ENCODE measurements at regions not wholly inside any gene's neighbourhood (a gene's known extent, or its start where the extent isn't known, plus 50 kb on each side); places are given as distances from the start of the nearest gene placed in this dataset.
"Not testable (repeated sequence)": the region's sequence is repeated elsewhere in the genome, so short reads cannot be mapped to it uniquely, and the experiment has no call there.

- TF ChIP-seq CTCF (IDR thresholded peaks at IDR 0.05) = no peak
- H3K27me3 ChIP-seq = no peaks in the 10 kb centered on the region
- H3K36me3 ChIP-seq = no peaks in the 10 kb centered on the region
- no peak overlapping the region for H3K27ac ChIP-seq
- no peak overlapping the region for H3K9ac ChIP-seq (ENCODE audit: low read depth in 2 of 2, low read length in 2 of 2)
- intact Hi-C loops (cut with DNase I) = no loop called here
- H3K9me3 ChIP-seq = no peaks in the 10 kb centered on the region
- no peaks in the 10 kb centered on the region for H3K4me1 ChIP-seq
- no peak overlapping the region for H3K4me3 ChIP-seq
- DNase-seq = no peak
These were observed 270.7 kb upstream of the DIO3 start for GRCh38 chr14:101290611-101291010.

GRCh38 chr14:101291390-101291789, 269.9 kb upstream of the DIO3 start:
- TF ChIP-seq CTCF (IDR thresholded peaks at IDR 0.05) = no peak
- DNase-seq = no peak
- Histone ChIP-seq H3K27ac (no peak overlapping the region), H3K27me3 (no peaks in the 10 kb centered on the region), H3K9me3 (no peaks in the 10 kb centered on the region), H3K4me3 (no peak overlapping the region), H3K4me1 (no peaks in the 10 kb centered on the region), H3K36me3 (no peaks in the 10 kb centered on the region), H3K9ac (ENCODE audit: low read depth in 2 of 2, low read length in 2 of 2) (no peak overlapping the region)
- intact Hi-C loops (cut with DNase I) = no loop called here

- TF ChIP-seq CTCF (IDR thresholded peaks at IDR 0.05) = no peak
- no peaks in the 10 kb centered on the region for H3K27me3 ChIP-seq
- H3K27ac ChIP-seq = no peak overlapping the region
- no peak for DNase-seq
- intact Hi-C loops (cut with DNase I) = no loop called here
- no peak overlapping the region for H3K4me3 ChIP-seq
- no peaks in the 10 kb centered on the region for H3K4me1 ChIP-seq
- H3K9me3 ChIP-seq = no peaks in the 10 kb centered on the region
- no peaks in the 10 kb centered on the region for H3K36me3 ChIP-seq
- H3K9ac ChIP-seq (ENCODE audit: low read depth in 2 of 2, low read length in 2 of 2) = no peak overlapping the region
These were observed 268.8 kb upstream of the DIO3 start for GRCh38 chr14:101292448-101292847.

GRCh38 chr14:101293605-101294004, 267.7 kb upstream of the DIO3 start:
- H3K27me3 ChIP-seq = no peaks in the 10 kb centered on the region
- no peak overlapping the region for H3K4me3 ChIP-seq
- no peak for TF ChIP-seq CTCF (IDR thresholded peaks at IDR 0.05)
- intact Hi-C loops (cut with DNase I) = no loop called here
- H3K36me3 ChIP-seq = no peaks in the 10 kb centered on the region
- DNase-seq = no peak
- no peak overlapping the region for H3K9ac ChIP-seq (ENCODE audit: low read depth in 2 of 2, low read length in 2 of 2)
- H3K9me3 ChIP-seq = no peaks in the 10 kb centered on the region
- no peaks in the 10 kb centered on the region for H3K4me1 ChIP-seq
- H3K27ac ChIP-seq = no peak overlapping the region

GRCh38 chr14:101294136-101294535, 267.2 kb upstream of the DIO3 start:
- DNase-seq = no peak
- Histone ChIP-seq H3K27me3 (no peaks in the 10 kb centered on the region), H3K9me3 (no peaks in the 10 kb centered on the region), H3K36me3 (no peaks in the 10 kb centered on the region), H3K9ac (ENCODE audit: low read depth in 2 of 2, low read length in 2 of 2) (no peak overlapping the region), H3K4me3 (no peak overlapping the region), H3K4me1 (no peaks in the 10 kb centered on the region), H3K27ac (no peak overlapping the region)
- intact Hi-C loops (cut with DNase I) = no loop called here
- no peak for TF ChIP-seq CTCF (IDR thresholded peaks at IDR 0.05)

- intact Hi-C loops (cut with DNase I); DNase-seq: not testable (repeated sequence)
These were observed 261.5 kb upstream of the DIO3 start for GRCh38 chr14:101299781-101300180.

More at GRCh38 chr14:101299781-101300180, 261.5 kb upstream of the DIO3 start:
- not testable (repeated sequence) for H3K36me3 ChIP-seq; H3K27me3 ChIP-seq; H3K9me3 ChIP-seq; H3K27ac ChIP-seq; H3K9ac ChIP-seq (ENCODE audit: low read depth in 2 of 2, low read length in 2 of 2); H3K4me1 ChIP-seq; H3K4me3 ChIP-seq

Measured in colonic mucosa (tissue), 4 donors.